ENCODE measurements at regions not wholly inside any gene's neighbourhood (a gene's known extent, or its start where the extent isn't known, plus 50 kb on each side); places are given as distances from the start of the nearest gene placed in this dataset.
A peak's percentile ranks its signal among the peaks of the same experiment; 100 is the strongest.

- ATAC-seq: no peak
- H3K36me3 ChIP-seq: no peaks in the 10 kb centered on the region
- no peaks in the 10 kb centered on the region for H3K27me3 ChIP-seq
- no peak overlapping the region for H3K27ac ChIP-seq
- intact Hi-C loops (cut with DNase I): loop anchor here in 2 of 3 donors (5.0 to 10.0 kb wide), 3 partner anchors 95 to 365 kb away; no protein-coding TSS in a partner anchor
- no peaks in the 10 kb centered on the region for H3K4me1 ChIP-seq
- no peak for FAIRE-seq
- WGBS, 2 donors: 56 to 68% methylated on average over 3 of the region's 3 CpGs
- DNase-seq: no peak
- H3K4me3 ChIP-seq: no peak overlapping the region
- TF ChIP-seq CTCF (IDR thresholded peaks at IDR 0.05): no peak
- no peaks in the 10 kb centered on the region for H3K9me3 ChIP-seq
These were observed 110.3 kb upstream of the TRABD2B start for GRCh38 chr1:48107516-48107915.

- ATAC-seq: no peak
- intact Hi-C loops (cut with DNase I): loop anchor here in 2 of 3 donors (5.0 to 10.0 kb wide), 3 partner anchors 96 to 364 kb away; no protein-coding TSS in a partner anchor
- no peak overlapping the region for H3K4me3 ChIP-seq
- DNase-seq: no peak
- 95 to 97% methylated on average over 2 of the region's 2 CpGs for WGBS, 2 donors
- no peaks in the 10 kb centered on the region for H3K36me3 ChIP-seq
- H3K4me1 ChIP-seq: no peaks in the 10 kb centered on the region
- H3K9me3 ChIP-seq: no peaks in the 10 kb centered on the region
- FAIRE-seq: no peak
- no peak for TF ChIP-seq CTCF (IDR thresholded peaks at IDR 0.05)
- no peak overlapping the region for H3K27ac ChIP-seq
- H3K27me3 ChIP-seq: no peaks in the 10 kb centered on the region
These were observed 108.9 kb upstream of the TRABD2B start for GRCh38 chr1:48106049-48106448.

- ATAC-seq: peak in 3 of 4 donors; percentile 42 to 44 (median 43)
- intact Hi-C loops (cut with DNase I): loop anchor here in 2 of 3 donors (5.0 to 10.0 kb wide), 3 partner anchors 97 to 363 kb away; no protein-coding TSS in a partner anchor
- DNase-seq: no peak
- no peak overlapping the region for H3K4me3 ChIP-seq
- WGBS, 2 donors: 58 to 66% methylated on average over 3 of the region's 3 CpGs
- H3K27ac ChIP-seq: no peak overlapping the region
- no peaks in the 10 kb centered on the region for H3K27me3 ChIP-seq
- H3K36me3 ChIP-seq: no peaks in the 10 kb centered on the region
- H3K4me1 ChIP-seq: no peaks in the 10 kb centered on the region
- H3K9me3 ChIP-seq: no peaks in the 10 kb centered on the region
- no peak for FAIRE-seq
- TF ChIP-seq CTCF (IDR thresholded peaks at IDR 0.05): peak in 1 of 4 donors; percentile 10
These were observed 108.0 kb upstream of the TRABD2B start for GRCh38 chr1:48105165-48105564.

GRCh38 chr1:48103495-48103894 lies 106.3 kb upstream of the TRABD2B start:
- H3K4me1 ChIP-seq: no peaks in the 10 kb centered on the region
- ATAC-seq: no peak
- intact Hi-C loops (cut with DNase I): loop anchor here in 1 of 3 donors (10.0 kb wide), 1 partner anchor 101 kb away; no protein-coding TSS in a partner anchor
- no peak for TF ChIP-seq CTCF (IDR thresholded peaks at IDR 0.05)
- H3K36me3 ChIP-seq: no peaks in the 10 kb centered on the region
- H3K27me3 ChIP-seq: no peaks in the 10 kb centered on the region
- no peaks in the 10 kb centered on the region for H3K9me3 ChIP-seq
- FAIRE-seq: no peak
- H3K27ac ChIP-seq: no peak overlapping the region
- no peak for DNase-seq
- WGBS, 2 donors: 73 to 87% methylated on average over 6 of the region's 6 CpGs
- no peak overlapping the region for H3K4me3 ChIP-seq

- Histone ChIP-seq H3K4me1 (no peaks in the 10 kb centered on the region), H3K36me3 (no peaks in the 10 kb centered on the region), H3K4me3 (no peak overlapping the region), H3K9me3 (no peaks in the 10 kb centered on the region), H3K27me3 (no peaks in the 10 kb centered on the region), H3K27ac (no peak overlapping the region)
- ATAC-seq (no peak), DNase-seq (no peak), FAIRE-seq (no peak)
- intact Hi-C loops (cut with DNase I): loop anchor here in 1 of 3 donors (10.0 kb wide), 1 partner anchor 102 kb away; no protein-coding TSS in a partner anchor
- WGBS, 2 donors: 76 to 81% methylated on average over 6 of the region's 6 CpGs
- TF ChIP-seq CTCF (IDR thresholded peaks at IDR 0.05): no peak
These were observed 105.6 kb upstream of the TRABD2B start for GRCh38 chr1:48102766-48103165.

Data from pancreas (tissue), 10 donors.